B cell (primary cell): ENCODE measurements at regions not wholly inside any gene's neighbourhood (a gene's known extent, or its start where the extent isn't known, plus 50 kb on each side); places are given as distances from the start of the nearest gene placed in this dataset.
A peak's percentile ranks its signal among the peaks of the same experiment; 100 is the strongest.

ENCODE experiments used
- ATAC-seq: fragments of 200-7000 bp; cut with Tn5 transposase; one replicate; pipeline ENCODE4 v1.10.0; 2021; ENCODE audit warnings: low read depth, mild to moderate bottlenecking, moderate number of reproducible peaks, moderate library complexity
- CTCF ChIA-PET: fragments of 350-600 bp; sonication (Branson Sonifier 250); formaldehyde crosslinking; loops from one replicate; lab custom pipeline; 2021; ENCODE audit warnings: antibody characterized with exemption, inconsistent platforms; lab: Charles Lee
- POLR2A ChIA-PET: fragments of 350-600 bp; sonication (Branson Sonifier 250); formaldehyde crosslinking; loops from one replicate; lab custom pipeline; 2021; ENCODE audit warnings: antibody characterized with exemption; lab: Charles Lee
- DNase-seq: peaks from one replicate; pipeline ENCODE4 v3.0.0; 2013
- H2AFZ ChIP-seq: 2 replicates; pipeline ENCODE4 v1.6.1; 2012; ENCODE audit warnings: mild to moderate bottlenecking, low read depth, low read length; ENCODE audit not compliant: insufficient read depth, poor library complexity, severe bottlenecking
- H3K27ac ChIP-seq, 2 donors: 1 replicate in 1 of 2; 2 replicates in 1 of 2; pipeline ENCODE4 v1.5.1; 2012 to 2013; ENCODE audit warnings: low read length in 2 of 2, mild to moderate bottlenecking in 2 of 2, moderate library complexity in 1 of 2
- H3K27me3 ChIP-seq, 4 experiments: fragments of 200-600 bp in 1 of 4; sonication (generic) in 1 of 4; replicated peaks in 1 of 4; 1 replicate in 2 of 4; 2 replicates in 2 of 4; pipeline versions ENCODE4 v1.6.1 to v1.7.0; 2013 to 2016; ENCODE audit warnings: low read length in 3 of 4, mild to moderate bottlenecking in 2 of 4, mixed read lengths in 1 of 4, moderate library complexity in 1 of 4; ENCODE audit not compliant: insufficient read depth in 4 of 4, control insufficient read depth in 3 of 4; ENCODE audit errors: control extremely low read depth in 1 of 4
- H3K36me3 ChIP-seq, 2 experiments: replicated peaks in 1 of 2; 1 replicate in 1 of 2; 2 replicates in 1 of 2; pipeline versions ENCODE4 v1.6.1 to v1.7.1; 2013; ENCODE audit warnings: low read length in 1 of 2; ENCODE audit not compliant: insufficient read depth in 2 of 2, control insufficient read depth in 1 of 2; ENCODE audit errors: control extremely low read depth in 1 of 2, extremely low read depth in 1 of 2
- H3K4me1 ChIP-seq, 2 donors: fragments of 200-600 bp in 1 of 2; sonication (generic) in 1 of 2; 1 replicate in 1 of 2; 2 replicates in 1 of 2; pipeline versions ENCODE4 v1.5.1 to v1.6.1; 2013 to 2017; ENCODE audit warnings: low read length in 2 of 2; ENCODE audit not compliant: control insufficient read depth in 2 of 2, insufficient read depth in 2 of 2
- H3K4me2 ChIP-seq: replicated peaks from 2 replicates; pipeline ENCODE3; 2012; ENCODE audit warnings: mild to moderate bottlenecking, low read depth, low read length; ENCODE audit not compliant: poor library complexity, severe bottlenecking
- H3K4me3 ChIP-seq, 5 experiments: fragments of 200-600 bp in 1 of 5; sonication (generic) in 1 of 5; 1 replicate in 3 of 5; 2 replicates in 2 of 5; pipeline versions ENCODE4 v1.5.1 to v1.7.0; 2011 to 2016; ENCODE audit warnings: low read length in 4 of 5, mild to moderate bottlenecking in 4 of 5, low read depth in 2 of 5, control low read depth in 1 of 5, moderate library complexity in 1 of 5; ENCODE audit not compliant: insufficient read depth in 1 of 5; ENCODE audit errors: control extremely low read depth in 1 of 5, extremely low read depth in 1 of 5
- H3K79me2 ChIP-seq: fragments of 200-600 bp; sonication (generic); one replicate; pipeline ENCODE4 v1.6.0; 2016; ENCODE audit warnings: low read length; ENCODE audit not compliant: control insufficient read depth, insufficient read depth
- H3K9ac ChIP-seq: fragments of 200-600 bp; sonication (generic); 2 replicates; pipeline ENCODE4 v1.6.1; 2017; ENCODE audit warnings: mild to moderate bottlenecking, low read length, moderate library complexity
- H3K9me3 ChIP-seq, 3 donors: one replicate each; pipeline versions ENCODE4 v1.6.1 to v1.7.1; 2013; ENCODE audit warnings: low read length in 2 of 3; ENCODE audit not compliant: control insufficient read depth in 2 of 3, insufficient read depth in 1 of 3; ENCODE audit errors: control extremely low read depth in 1 of 3
- H4K20me1 ChIP-seq: 2 replicates; pipeline ENCODE4 v1.6.0; 2012; ENCODE audit warnings: mild to moderate bottlenecking, low read length; ENCODE audit not compliant: insufficient read depth, control insufficient read depth, poor library complexity, severe bottlenecking
- H3K27ac Mint-ChIP-seq: one replicate; pipeline ENCODE4 v1.8.0; 2021; ENCODE audit warnings: mixed read lengths
- H3K27me3 Mint-ChIP-seq: one replicate; pipeline ENCODE4 v1.8.0; 2021; ENCODE audit warnings: mixed read lengths
- H3K4me1 Mint-ChIP-seq: one replicate; pipeline ENCODE4 v1.8.0; 2021; ENCODE audit warnings: mixed read lengths
- H3K4me3 Mint-ChIP-seq: one replicate; pipeline ENCODE4 v1.8.0; 2021; ENCODE audit warnings: mixed read lengths
- H3K9me3 Mint-ChIP-seq: one replicate; pipeline ENCODE4 v1.8.0; 2022; ENCODE audit warnings: mixed read lengths; ENCODE audit not compliant: insufficient read depth
- EZH2 ChIP-seq: IDR thresholded peaks from 2 replicates; pipeline ENCODE4 v1.6.1; 2012; ENCODE audit warnings: borderline replicate concordance, low read depth, mild to moderate bottlenecking, moderate library complexity, low read length; ENCODE audit not compliant: insufficient read depth, poor library complexity, severe bottlenecking
- WGBS: methylation state at CpG from one replicate; pipeline ENCODE4 v1.1.5; 2013; ENCODE audit warnings: missing lambda C conversion rate; ENCODE audit not compliant: insufficient coverage; 5-methylcytosine and 5-hydroxymethylcytosine counted together
- intact Hi-C: fragments of 100-400 bp; cut with micrococcal nuclease; formaldehyde crosslinking; loops from one replicate; pipeline ENCODE4 v1.10.0; 2022
- TF ChIP-seq, protein P1 (sequence below): fragments of 200-600 bp; IDR thresholded peaks from one replicate; pipeline ENCODE4 v1.8.0; 2022; ENCODE audit warnings: antibody characterized with exemption, mild to moderate bottlenecking

DNA sequence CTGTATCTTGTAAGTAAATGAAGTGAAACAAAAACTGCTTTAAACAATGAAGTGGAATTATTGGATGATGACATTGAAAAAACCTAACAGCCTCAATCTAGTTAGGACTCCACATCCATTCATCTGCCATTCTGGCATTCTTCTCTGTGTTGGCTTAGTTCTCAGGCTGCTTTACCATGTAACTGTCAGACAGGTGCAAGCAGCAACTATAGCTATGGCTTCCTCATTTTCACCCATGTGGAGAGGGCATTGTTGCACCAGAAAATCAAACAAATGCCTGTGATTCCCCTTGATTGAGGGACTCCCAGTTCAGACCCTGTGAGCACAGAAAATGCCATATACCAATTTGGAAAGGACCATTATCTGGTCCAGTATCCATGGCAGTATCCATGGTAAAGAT lies 129.5 kb upstream of the NYAP2 start:
- TF ChIP-seq, protein P1, sequence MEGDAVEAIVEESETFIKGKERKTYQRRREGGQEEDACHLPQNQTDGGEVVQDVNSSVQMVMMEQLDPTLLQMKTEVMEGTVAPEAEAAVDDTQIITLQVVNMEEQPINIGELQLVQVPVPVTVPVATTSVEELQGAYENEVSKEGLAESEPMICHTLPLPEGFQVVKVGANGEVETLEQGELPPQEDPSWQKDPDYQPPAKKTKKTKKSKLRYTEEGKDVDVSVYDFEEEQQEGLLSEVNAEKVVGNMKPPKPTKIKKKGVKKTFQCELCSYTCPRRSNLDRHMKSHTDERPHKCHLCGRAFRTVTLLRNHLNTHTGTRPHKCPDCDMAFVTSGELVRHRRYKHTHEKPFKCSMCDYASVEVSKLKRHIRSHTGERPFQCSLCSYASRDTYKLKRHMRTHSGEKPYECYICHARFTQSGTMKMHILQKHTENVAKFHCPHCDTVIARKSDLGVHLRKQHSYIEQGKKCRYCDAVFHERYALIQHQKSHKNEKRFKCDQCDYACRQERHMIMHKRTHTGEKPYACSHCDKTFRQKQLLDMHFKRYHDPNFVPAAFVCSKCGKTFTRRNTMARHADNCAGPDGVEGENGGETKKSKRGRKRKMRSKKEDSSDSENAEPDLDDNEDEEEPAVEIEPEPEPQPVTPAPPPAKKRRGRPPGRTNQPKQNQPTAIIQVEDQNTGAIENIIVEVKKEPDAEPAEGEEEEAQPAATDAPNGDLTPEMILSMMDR: no peak
- TF ChIP-seq EZH2: no peak
- ChIA-PET CTCF (interaction anchor here (0.6 kb wide), 1 partner anchor 491 kb away, joined by 3 read pairs; no protein-coding TSS in a partner anchor), POLR2A (no interaction called here)
- Histone ChIP-seq H3K4me2 (no peak overlapping the region), H3K9ac (no peak overlapping the region), H3K9me3 (peaks cover 0 to 1% (median 0%) of the 10 kb centered on the region in 3 donors), H3K36me3 (no peaks in the 10 kb centered on the region), H3K27ac (no peak overlapping the region), H4K20me1 (no peaks in the 10 kb centered on the region), H3K79me2 (no peaks in the 10 kb centered on the region), H3K4me1 (peaks cover 12 to 14% of the 10 kb centered on the region in 2 donors), H3K27me3 (no peaks in the 10 kb centered on the region), H3K4me3 (no peak overlapping the region), H2AFZ (no peak overlapping the region)
- DNase-seq (no peak), ATAC-seq (peak; percentile 31)
- no peaks in the 10 kb centered on the region for H3K27me3 Mint-ChIP-seq
- H3K4me1 Mint-ChIP-seq: peaks cover 24% of the 10 kb centered on the region
- intact Hi-C loops: loop anchor here (10.0 kb wide), 2 partner anchors 225 to 345 kb away; partner anchors contain the start of gene DOCK10
- H3K27ac Mint-ChIP-seq: no peak overlapping the region
- H3K4me3 Mint-ChIP-seq: no peak overlapping the region
- H3K9me3 Mint-ChIP-seq: no peaks in the 10 kb centered on the region

DNA sequence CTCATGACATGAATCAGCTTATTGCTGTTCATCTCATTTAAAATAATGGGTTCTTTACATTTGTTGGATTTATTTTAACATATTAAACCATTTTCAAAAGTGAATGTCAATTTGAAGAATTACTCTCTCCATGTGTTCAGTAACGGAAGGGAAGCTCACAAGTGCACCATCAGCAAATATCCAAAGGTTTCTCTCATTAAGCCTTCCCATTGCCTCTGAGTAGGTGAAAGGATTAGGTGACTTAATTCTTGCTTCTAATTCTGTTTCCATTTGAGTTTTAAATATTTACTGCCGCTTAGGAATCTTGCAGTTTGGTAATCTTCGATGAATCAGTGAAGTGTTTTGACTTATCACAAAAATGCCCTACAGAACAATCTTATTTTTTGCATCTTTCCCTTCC lies 145.1 kb upstream of the NYAP2 start:
- Histone ChIP-seq H4K20me1 (no peaks in the 10 kb centered on the region), H3K4me2 (no peak overlapping the region), H2AFZ (no peak overlapping the region), H3K9me3 (peaks cover 0 to 4% (median 0%) of the 10 kb centered on the region in 3 donors), H3K27me3 (no peaks in the 10 kb centered on the region), H3K36me3 (no peaks in the 10 kb centered on the region), H3K79me2 (no peaks in the 10 kb centered on the region), H3K9ac (no peak overlapping the region), H3K27ac (no peak overlapping the region), H3K4me3 (no peak overlapping the region), H3K4me1 (no peaks in the 10 kb centered on the region)
- ChIA-PET CTCF (no interaction called here), POLR2A (no interaction called here)
- ATAC-seq (no peak), DNase-seq (no peak)
- H3K27me3 Mint-ChIP-seq: peaks cover 11% of the 10 kb centered on the region
- no CpG with 5 or more reads among the region's 3 CpGs for WGBS
- no peak overlapping the region for H3K4me3 Mint-ChIP-seq
- TF ChIP-seq EZH2: no peak
- TF ChIP-seq, protein P1: no peak
- H3K4me1 Mint-ChIP-seq: no peaks in the 10 kb centered on the region
- intact Hi-C loops: no loop called here
- H3K27ac Mint-ChIP-seq: no peak overlapping the region
- H3K9me3 Mint-ChIP-seq: peaks cover 5% of the 10 kb centered on the region
